SKM-1 (cell line): ENCODE measurements at regions not wholly inside any gene's neighbourhood (a gene's known extent, or its start where the extent isn't known, plus 50 kb on each side); places are given as distances from the start of the nearest gene placed in this dataset.

Experiments
- DNase-seq: peaks from one replicate; lab custom pipeline; 2025; ENCODE audit not compliant: unreplicated experiment; lab: John Stamatoyannopoulos, UW

DNA sequence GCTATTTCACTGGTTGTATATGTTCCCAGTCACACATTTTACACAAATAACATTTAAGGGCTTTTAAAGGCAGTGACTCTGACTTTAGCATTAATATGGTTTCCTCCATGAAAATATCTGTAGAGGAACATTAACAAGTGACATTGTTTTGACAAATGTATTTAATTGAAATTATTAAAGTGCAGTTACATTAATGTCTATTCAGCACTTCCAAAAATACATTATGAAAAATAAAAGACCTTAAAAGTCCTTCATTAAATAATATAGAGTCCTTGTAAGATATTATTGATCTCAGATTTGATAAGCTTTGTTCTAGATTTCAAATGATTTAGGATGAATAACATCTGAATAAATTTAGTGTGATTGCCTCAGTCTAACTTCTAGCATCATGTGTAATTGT lies 951.9 kb upstream of the CHORDC1 start:
- no peak for DNase-seq

DNA sequence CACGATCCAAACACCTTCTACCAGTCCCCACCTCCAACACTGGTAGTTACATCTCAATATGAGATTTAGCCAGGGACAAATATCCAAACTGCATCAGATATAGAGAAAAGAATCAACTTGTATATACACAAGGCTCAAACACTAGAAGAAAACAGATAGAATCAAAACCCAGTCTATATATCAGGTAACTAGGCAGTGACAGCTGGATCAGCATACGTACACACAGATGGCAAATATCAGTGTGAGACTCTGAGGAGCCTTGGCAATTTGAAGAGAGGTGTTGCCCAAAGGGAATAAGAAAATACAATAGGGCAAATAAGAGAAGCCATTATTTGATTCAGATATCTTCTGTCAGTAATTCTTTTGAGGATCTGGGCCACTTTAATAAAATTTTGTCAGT lies 951.3 kb upstream of the CHORDC1 start:
- DNase-seq: no peak

DNA sequence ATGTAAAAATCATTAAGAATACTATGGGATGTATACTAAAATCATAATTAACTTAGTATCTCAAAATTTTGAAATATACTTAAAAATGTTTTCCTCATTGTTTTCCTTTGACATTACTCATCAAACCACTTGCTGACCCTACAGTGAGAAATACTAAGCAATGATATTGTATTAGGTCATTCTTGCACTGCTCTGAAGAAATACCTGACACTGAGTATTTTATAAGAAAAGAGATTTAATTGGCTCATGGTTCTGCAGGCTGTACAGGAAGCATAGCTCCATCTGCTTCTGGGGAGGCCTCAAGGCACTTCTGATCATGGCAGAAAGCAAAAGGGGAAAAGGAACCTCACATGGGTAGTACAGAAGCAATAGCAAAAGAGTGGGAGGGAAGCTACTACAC lies 950.9 kb upstream of the CHORDC1 start:
- no peak for DNase-seq

DNA sequence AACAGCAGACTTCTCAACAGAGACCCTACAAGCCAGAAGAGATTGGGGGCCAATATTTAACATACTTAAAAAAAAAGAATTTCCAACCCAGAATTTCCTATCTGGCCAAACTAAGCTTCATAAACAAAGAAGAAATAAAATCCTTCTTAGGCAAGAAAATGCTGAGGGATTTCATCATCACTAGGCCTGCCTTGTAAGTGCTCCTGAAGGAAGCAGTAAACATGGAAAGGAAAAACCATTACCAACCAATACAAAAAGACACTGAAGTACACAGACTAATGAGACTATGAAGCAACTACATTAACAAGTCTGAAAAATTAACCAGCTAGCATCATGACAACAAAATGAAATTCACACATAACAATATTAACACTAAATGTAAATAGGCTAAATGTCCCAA lies 947.9 kb upstream of the CHORDC1 start:
- DNase-seq: no peak

GRCh38 chr11:91164452-91164822 lies 941.6 kb upstream of the CHORDC1 start:
- DNase-seq: no peak

- DNase-seq: no peak
Measured at GRCh38 chr11:91163619-91164451, 941.0 kb upstream of the CHORDC1 start.

DNA sequence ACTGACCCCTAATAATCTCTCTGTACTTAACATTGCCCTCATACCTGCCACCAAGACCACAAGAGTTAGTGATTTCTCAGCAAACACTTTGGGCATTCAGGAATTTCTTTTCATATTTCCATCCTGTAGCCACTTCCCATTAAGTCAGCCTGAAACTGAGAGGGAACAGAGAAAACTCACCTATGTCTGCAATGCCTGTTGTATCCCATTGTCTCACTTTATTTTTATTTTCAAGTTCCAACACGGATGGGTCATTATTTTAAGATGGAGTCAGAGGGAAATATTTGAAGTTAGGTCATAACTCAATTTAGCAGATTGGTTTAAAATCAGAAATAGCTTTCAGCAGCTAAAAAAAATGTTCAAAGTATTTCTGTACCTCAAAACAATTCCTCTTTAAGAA lies 937.8 kb upstream of the CHORDC1 start:
- no peak for DNase-seq

DNA sequence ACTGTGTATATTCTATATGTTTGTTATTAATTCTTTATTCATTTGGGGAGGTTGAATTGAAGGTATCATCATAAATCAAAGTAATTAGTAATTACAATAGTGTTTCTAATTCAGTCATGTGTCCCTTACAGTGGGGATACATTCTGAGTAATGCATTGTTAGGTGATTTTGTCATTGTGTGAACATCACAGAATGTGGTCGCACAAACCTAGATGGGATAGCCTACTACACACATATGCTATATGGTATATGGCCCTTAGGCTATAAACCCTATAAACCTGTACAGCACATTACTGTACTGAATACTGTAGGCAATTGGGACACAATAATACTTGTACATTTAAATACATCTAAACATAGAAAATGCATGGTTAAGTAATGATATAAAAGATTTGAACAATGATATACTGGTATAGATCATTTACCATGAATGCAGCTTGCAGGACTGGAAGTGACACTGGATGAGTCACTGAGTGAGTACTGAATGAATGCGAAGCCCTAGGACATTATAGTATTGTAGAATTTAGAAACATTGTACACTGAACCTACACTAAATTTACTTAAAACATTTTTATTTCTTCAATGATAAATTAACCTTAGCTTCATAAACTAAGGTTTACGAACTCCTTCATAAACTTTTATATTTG lies 936.2 kb upstream of the CHORDC1 start:
- DNase-seq: no peak

DNA sequence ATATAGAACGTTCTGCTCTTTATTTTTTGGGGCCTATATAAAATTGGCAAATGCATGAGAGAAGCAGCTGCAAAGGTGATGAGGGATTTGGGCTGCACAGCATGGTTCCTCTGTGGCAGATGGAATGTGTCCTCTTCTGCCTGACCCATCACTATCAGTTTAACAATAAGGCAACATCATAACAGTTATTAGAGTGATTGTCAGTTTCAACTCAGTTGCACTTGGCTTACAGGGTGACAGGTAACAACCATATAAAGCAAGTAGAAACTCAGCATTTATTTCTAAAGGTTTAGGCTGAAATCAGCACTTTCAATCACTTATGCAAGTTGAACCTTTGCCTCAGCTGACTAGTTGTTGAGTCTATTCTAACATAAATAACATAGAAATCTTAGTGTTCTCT lies 935.4 kb upstream of the CHORDC1 start:
- no peak for DNase-seq

DNA sequence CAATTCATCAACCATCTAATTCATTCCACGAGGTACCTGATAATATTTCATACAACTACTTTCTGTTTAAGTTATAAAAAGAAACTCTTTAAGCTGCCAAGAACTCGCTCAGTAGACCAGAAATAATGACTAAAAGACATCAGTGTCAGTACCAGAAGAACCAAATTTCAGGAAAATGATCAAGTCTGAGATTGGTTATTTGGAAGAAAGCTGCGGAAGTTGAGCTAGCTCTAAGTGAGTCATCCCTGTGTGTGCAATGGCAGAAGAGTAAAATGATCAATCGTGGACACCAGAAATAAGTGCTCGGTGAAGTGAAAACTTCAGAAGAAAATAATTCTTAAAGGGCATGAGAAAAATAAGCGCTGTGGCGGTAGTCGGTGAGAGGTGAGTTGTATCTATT lies 933.2 kb upstream of the CHORDC1 start:
- DNase-seq: no peak

DNA sequence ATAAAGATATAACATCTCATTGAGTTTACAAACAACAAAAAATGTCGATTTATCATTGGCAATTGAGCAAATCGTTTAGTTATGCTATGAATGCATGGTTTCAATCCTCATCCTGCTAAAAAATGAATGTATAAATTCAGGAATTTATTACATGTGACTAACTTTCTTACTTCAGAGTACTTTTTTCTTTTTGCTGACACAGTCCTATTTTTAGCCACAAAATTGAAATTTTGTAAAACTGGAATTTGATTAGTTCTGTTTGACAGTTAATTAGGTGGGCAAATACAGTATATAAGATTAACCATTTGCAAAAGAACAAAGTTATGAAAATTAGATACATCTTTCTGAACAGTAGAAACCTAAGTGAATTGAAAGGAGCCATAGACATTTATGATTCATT lies 925.0 kb upstream of the CHORDC1 start:
- DNase-seq: no peak

GRCh38 chr11:91141655-91142054 lies 918.8 kb upstream of the CHORDC1 start:
- no peak for DNase-seq

GRCh38 chr11:91136631-91137030 lies 913.8 kb upstream of the CHORDC1 start:
- DNase-seq: no peak

DNA sequence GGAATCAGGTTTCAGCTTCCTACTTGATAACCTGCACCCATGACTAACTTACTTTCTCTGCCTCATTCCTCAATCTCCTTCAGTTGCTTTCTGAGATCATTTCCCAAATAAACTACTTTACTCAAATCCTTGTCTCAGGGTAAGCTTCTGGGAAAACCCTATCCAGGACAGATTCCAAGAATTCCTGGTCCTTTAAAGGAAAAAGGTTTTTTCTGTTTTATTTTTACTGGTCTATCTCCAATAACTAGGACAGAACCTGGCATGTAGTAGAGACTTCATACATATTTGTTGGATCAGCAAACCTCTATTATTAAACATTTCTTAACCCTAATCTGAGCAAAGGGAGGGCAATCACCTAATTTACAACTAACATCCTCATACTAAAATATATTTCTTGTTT lies 910.5 kb upstream of the CHORDC1 start:
- DNase-seq: no peak

DNA sequence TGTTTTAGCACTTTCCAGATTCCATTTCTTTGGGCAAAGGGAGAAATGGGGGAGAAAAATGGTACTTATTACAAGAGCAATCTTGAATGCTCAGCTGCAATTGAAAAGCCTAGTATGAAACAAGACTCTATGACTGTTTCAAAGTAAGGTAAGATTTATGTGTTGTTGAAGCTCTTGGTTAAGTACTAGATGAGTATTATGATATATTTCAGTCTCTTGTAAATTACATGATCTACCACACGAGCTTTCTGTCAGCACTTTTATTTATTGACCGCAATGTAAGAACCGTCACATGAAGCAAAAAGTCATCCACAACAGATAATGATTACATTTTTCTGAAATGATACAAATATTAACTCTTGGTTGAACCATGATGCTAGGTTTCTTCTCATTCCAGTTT lies 906.7 kb upstream of the CHORDC1 start:
- DNase-seq: no peak

DNA sequence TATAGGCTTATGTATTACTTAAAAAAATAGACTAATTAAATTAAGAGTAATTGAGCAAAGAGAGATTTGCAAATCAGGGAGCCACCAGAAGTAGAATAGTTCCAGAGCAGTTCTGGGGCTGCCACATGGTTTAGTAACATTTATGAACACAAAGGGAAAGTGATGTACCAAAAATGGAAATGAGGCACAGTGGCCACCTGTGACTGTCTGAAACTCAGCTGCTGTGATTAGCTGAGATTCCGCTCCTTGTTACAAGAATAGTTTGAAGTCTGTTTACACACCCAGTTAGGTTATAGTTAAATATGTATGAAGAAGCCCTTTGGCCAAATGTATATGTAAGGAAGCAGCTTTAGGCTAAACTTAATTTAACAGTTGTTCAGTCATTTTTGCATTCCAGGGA lies 901.5 kb upstream of the CHORDC1 start:
- no peak for DNase-seq

DNA sequence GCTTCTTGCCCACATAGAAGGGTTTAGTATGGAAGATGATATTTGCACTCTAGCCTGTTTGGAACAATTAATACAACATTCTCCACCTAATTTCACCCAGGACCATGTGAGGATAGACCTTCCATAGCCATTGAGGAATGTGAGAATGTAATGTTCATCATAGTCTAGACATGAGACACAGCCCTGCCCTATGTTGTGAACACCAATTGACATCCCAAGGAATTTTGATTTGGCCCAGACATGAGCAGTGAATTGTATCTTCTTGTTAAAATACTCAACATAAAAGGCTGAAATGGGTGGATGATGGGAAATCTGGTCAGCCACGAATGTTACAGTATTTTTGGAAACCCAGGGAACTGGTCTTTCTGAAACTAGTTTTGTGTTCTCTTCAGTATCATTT lies 892.3 kb upstream of the CHORDC1 start:
- DNase-seq: no peak

DNA sequence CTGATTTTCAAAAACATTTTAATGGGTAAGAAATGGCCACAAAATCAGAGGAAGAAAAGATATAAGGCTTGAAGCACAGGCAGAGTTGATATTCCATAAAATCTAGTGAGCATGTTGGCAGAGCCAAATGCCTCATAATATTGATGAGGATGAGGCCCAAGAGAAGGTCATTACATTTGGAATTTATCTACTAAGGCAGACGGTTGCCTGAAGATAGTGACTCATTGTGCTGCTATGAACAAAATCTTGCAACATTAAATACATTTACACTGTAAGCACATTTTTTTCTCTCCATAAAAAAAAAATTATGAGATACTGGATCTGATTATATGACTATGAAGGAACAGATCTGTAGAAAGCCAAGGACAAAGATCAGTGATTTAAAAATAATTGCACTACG lies 881.4 kb upstream of the CHORDC1 start:
- no peak for DNase-seq

- DNase-seq: no peak
Measured at GRCh38 chr11:91100427-91100826, 877.6 kb upstream of the CHORDC1 start.

DNA sequence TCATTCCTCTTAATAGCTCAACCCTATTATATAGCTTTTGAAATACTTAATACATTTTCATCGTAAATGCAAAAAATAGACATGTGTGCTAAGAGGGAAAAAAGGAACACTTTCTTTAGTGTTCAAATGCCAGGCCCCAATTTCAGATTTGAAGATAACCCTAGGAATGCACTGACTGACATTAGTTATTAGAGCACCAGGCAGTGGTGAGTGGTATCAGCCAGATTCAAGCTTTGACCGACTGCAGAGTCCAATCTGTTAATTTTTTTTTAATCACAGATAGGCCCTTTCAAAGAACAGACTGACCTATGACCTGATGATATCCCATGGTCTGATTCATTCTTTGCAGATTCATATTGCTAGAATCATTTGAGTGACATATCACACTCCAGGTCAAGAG lies 874.2 kb upstream of the CHORDC1 start:
- no peak for DNase-seq

GRCh38 chr11:91093141-91093540 lies 870.3 kb upstream of the CHORDC1 start:
- no peak for DNase-seq

GRCh38 chr11:91091563-91091962 lies 868.7 kb upstream of the CHORDC1 start:
- no peak for DNase-seq

DNA sequence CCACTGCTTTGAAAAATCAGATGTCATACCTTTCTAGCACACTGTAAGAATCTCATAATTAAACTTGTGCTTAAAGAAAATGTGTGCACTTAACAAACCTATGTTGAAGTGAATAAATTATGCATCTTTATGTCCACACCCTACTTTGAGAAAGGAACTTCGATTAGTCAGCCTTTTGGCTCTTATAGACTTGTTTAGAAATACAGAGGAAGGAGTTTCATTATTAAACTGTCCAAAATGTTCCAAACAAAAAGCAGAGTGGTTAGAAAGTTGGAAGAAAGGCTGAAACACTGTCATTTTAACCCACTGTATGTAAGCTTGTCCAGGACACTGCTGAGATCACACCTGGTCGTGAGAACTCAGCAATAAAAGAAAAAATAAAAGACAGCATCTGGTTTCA lies 863.2 kb upstream of the CHORDC1 start:
- DNase-seq: no peak
